ENCODE measurements at regions not wholly inside any gene's neighbourhood (a gene's known extent, or its start where the extent isn't known, plus 50 kb on each side); places are given as distances from the start of the nearest gene placed in this dataset.

DNA sequence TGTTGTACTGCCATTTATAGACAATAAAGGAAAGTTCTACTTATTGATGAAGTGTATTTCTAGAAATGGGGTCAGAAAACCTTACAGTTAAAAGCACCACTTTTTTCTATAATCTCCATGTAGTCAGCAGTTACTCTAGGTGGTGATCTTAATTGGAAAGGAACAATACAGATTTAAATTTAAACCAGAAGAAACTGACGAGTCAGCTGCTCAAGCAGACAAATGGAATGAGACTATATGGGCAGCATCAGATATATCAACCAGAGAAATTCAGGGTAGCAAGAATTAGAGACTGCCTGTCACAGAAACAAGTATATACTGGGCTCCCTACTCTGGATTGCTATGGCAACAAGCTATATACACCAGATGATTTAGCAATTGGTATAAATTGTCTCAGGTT, 99.6 kb upstream of the SCG2 start:
- in situ Hi-C loops (cut with HindIII; ENCODE audit: low sequenced_read_pairs), result no loop called here
- no peak for DNase-seq (ENCODE audit: low read depth, low spot score)
- H3K4me3 ChIP-seq (ENCODE audit: low read depth, low read length), result no peak overlapping the region
- TF ChIP-seq, protein P1, sequence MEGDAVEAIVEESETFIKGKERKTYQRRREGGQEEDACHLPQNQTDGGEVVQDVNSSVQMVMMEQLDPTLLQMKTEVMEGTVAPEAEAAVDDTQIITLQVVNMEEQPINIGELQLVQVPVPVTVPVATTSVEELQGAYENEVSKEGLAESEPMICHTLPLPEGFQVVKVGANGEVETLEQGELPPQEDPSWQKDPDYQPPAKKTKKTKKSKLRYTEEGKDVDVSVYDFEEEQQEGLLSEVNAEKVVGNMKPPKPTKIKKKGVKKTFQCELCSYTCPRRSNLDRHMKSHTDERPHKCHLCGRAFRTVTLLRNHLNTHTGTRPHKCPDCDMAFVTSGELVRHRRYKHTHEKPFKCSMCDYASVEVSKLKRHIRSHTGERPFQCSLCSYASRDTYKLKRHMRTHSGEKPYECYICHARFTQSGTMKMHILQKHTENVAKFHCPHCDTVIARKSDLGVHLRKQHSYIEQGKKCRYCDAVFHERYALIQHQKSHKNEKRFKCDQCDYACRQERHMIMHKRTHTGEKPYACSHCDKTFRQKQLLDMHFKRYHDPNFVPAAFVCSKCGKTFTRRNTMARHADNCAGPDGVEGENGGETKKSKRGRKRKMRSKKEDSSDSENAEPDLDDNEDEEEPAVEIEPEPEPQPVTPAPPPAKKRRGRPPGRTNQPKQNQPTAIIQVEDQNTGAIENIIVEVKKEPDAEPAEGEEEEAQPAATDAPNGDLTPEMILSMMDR (IDR thresholded peaks at IDR 0.05; ENCODE audit: low read depth, low read length), result no peak

DNA sequence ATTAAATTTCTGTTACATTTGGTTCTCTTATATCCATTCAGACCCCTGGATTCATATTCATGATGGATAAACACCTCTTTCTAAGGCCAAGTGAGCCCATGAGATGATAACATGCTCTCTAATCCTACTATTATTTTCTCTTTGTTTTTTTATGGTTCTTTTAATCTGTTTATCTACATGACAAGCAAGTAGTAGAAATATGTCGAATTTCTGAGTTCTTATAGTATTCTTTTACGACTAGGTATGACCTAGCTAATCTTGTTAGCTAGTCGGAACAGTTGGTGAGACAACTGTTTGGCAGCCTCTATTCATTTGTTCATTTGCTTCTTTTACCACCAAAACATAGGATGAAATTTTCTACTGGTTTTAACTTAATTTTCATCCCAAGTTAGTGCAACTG, 98.1 kb upstream of the SCG2 start:
- TF ChIP-seq, protein P1 (IDR thresholded peaks at IDR 0.05; ENCODE audit: low read depth, low read length), result no peak

GRCh38 chr2:223697892-223698645, 95.9 kb upstream of the SCG2 start:
- TF ChIP-seq, protein P1 (IDR thresholded peaks at IDR 0.05; ENCODE audit: low read depth, low read length), result no peak
- in situ Hi-C loops (cut with HindIII; ENCODE audit: low sequenced_read_pairs), result no loop called here
- no peak overlapping the region for H3K4me3 ChIP-seq (ENCODE audit: low read depth, low read length)
- peak; percentile 57 for DNase-seq (ENCODE audit: low read depth, low spot score)

More for the DNA sequence above, 98.1 kb upstream of the SCG2 start:
- no peak for DNase-seq (ENCODE audit: low read depth, low spot score)
- in situ Hi-C loops (cut with HindIII; ENCODE audit: low sequenced_read_pairs), result no loop called here
- H3K4me3 ChIP-seq (ENCODE audit: low read depth, low read length), result no peak overlapping the region

GRCh38 chr2:223697316-223697891, 95.2 kb upstream of the SCG2 start:
- in situ Hi-C loops (cut with HindIII; ENCODE audit: low sequenced_read_pairs), result no loop called here
- no peak overlapping the region for H3K4me3 ChIP-seq (ENCODE audit: low read depth, low read length)
- peak; percentile 26 for DNase-seq (ENCODE audit: low read depth, low spot score)
- TF ChIP-seq, protein P1 (IDR thresholded peaks at IDR 0.05; ENCODE audit: low read depth, low read length), result no peak

DNA sequence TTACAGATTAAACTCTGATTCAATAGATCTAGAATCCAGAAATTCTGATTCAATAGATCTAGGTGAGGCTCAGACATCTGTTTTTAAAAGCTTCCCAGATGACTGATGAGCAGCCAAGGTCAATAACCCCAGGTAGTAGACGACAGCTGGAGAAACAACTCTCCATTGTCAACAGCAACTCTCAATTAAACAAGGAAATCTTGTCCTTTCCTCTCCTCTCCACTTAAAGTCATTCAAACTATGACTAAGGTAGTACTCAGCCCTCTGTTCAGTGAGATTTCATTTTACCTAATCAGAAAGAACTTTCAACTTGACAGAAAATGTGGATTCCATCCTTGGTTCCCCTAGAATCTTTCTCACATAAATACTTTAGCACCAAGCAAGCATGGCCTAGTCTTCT, 94.6 kb upstream of the SCG2 start:
- in situ Hi-C loops (cut with HindIII; ENCODE audit: low sequenced_read_pairs), result no loop called here

DNA sequence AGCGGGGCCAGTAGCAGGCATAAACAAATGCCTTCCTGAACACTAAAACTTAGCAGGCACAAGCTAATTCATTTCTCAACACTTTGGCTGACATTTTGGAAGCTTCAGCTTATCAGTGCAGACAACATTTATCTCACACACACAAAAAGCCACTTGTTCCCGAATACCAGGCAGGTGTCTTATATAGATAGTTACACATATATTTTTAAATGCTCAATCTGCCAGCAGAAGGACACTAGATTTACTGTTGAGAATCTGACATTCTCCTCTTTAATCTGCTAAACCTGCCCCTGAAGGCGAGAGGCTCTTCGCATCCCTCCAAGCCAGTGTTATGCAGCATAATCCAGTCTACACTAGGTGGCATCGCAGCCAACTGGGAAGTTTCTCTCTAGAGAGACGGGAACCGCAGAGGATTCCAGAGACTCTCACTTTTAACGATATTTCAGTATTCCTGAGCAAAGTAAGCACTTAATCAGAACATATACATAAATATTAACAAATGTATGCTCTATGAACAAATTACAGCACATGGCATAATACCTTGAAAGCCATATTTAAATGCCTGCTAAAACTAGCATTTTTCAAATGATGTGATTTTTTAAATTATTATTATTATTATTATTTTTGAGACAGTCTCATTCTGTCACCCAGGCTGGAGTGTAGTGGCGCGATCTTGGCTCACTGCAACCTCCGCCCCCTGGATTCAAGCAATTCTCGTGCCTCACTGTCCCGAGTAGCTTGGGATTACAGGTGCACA, 90.2 kb upstream of the SCG2 start:
- TF ChIP-seq, protein P1 (IDR thresholded peaks at IDR 0.05; ENCODE audit: low read depth, low read length), result peak; percentile 83
- DNase-seq (ENCODE audit: low read depth, low spot score), result peak; percentile 69
- no peak overlapping the region for H3K4me3 ChIP-seq (ENCODE audit: low read depth, low read length)
- in situ Hi-C loops (cut with HindIII; ENCODE audit: low sequenced_read_pairs), result no loop called here

More for the DNA sequence above, 94.6 kb upstream of the SCG2 start:
- no peak overlapping the region for H3K4me3 ChIP-seq (ENCODE audit: low read depth, low read length)
- TF ChIP-seq, protein P1 (IDR thresholded peaks at IDR 0.05; ENCODE audit: low read depth, low read length), result no peak
- peak; percentile 52 for DNase-seq (ENCODE audit: low read depth, low spot score)

All from astrocyte of the spinal cord (primary cell).